WTC11 (cell line): ENCODE measurements at regions not wholly inside any gene's neighbourhood (a gene's known extent, or its start where the extent isn't known, plus 50 kb on each side); places are given as distances from the start of the nearest gene placed in this dataset.

Experiments
- CBFB ChIP-seq: sonication (generic); formaldehyde crosslinking; IDR thresholded peaks from 2 replicates; pipeline ENCODE4 v1.8.1; 2022; ENCODE audit warnings: mild to moderate bottlenecking, low read depth, missing genetic modification reagents
- NFYB ChIP-seq: sonication (generic); formaldehyde crosslinking; conservative IDR thresholded peaks from 2 replicates; pipeline ENCODE4 v1.8.0; 2022; ENCODE audit warnings: low read depth, missing genetic modification reagents
- NR3C1 ChIP-seq: sonication (generic); formaldehyde crosslinking; conservative IDR thresholded peaks from 2 replicates; pipeline ENCODE4 v1.8.1; 2023; ENCODE audit warnings: low read depth, mild to moderate bottlenecking, missing genetic modification reagents
- SMAD4 ChIP-seq: sonication (generic); formaldehyde crosslinking; IDR thresholded peaks from 2 replicates; pipeline ENCODE4 v1.8.0; 2022; ENCODE audit warnings: mild to moderate bottlenecking, missing genetic modification reagents
- TP53 ChIP-seq: sonication (generic); formaldehyde crosslinking; IDR thresholded peaks from 2 replicates; pipeline ENCODE4 v1.8.1; 2023; ENCODE audit warnings: mild to moderate bottlenecking, missing genetic modification reagents
- ZBTB21 ChIP-seq: sonication (generic); formaldehyde crosslinking; IDR thresholded peaks from 2 replicates; pipeline ENCODE4 v1.8.1; 2023; ENCODE audit warnings: mild to moderate bottlenecking, missing genetic modification reagents, borderline replicate concordance
- TF ChIP-seq, protein P1 (sequence below): sonication (generic); formaldehyde crosslinking; IDR thresholded peaks from 2 replicates; pipeline ENCODE4 v1.8.1; 2023; ENCODE audit warnings: mild to moderate bottlenecking, missing genetic modification reagents
- TF ChIP-seq, protein P2 (sequence below): fragments of 200-600 bp; IDR thresholded peaks from 2 replicates; pipeline ENCODE4 v1.8.0; 2022; ENCODE audit warnings: antibody characterized with exemption
- TF ChIP-seq, protein P3 (sequence below): sonication (generic); formaldehyde crosslinking; IDR thresholded peaks from 2 replicates; pipeline ENCODE4 v1.8.1; 2022; ENCODE audit warnings: mild to moderate bottlenecking, missing genetic modification reagents, moderate library complexity, borderline replicate concordance

- TF ChIP-seq, protein P1, sequence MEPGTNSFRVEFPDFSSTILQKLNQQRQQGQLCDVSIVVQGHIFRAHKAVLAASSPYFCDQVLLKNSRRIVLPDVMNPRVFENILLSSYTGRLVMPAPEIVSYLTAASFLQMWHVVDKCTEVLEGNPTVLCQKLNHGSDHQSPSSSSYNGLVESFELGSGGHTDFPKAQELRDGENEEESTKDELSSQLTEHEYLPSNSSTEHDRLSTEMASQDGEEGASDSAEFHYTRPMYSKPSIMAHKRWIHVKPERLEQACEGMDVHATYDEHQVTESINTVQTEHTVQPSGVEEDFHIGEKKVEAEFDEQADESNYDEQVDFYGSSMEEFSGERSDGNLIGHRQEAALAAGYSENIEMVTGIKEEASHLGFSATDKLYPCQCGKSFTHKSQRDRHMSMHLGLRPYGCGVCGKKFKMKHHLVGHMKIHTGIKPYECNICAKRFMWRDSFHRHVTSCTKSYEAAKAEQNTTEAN (CRISPR knock-in tag) = no peak
- TF ChIP-seq NR3C1 (CRISPR knock-in tag) (no peak), ZBTB21 (CRISPR knock-in tag) (no peak), CBFB (CRISPR knock-in tag) (no peak), SMAD4 (CRISPR knock-in tag) (no peak), NFYB (CRISPR knock-in tag) (no peak), TP53 (CRISPR knock-in tag) (no peak)
- TF ChIP-seq, protein P2, sequence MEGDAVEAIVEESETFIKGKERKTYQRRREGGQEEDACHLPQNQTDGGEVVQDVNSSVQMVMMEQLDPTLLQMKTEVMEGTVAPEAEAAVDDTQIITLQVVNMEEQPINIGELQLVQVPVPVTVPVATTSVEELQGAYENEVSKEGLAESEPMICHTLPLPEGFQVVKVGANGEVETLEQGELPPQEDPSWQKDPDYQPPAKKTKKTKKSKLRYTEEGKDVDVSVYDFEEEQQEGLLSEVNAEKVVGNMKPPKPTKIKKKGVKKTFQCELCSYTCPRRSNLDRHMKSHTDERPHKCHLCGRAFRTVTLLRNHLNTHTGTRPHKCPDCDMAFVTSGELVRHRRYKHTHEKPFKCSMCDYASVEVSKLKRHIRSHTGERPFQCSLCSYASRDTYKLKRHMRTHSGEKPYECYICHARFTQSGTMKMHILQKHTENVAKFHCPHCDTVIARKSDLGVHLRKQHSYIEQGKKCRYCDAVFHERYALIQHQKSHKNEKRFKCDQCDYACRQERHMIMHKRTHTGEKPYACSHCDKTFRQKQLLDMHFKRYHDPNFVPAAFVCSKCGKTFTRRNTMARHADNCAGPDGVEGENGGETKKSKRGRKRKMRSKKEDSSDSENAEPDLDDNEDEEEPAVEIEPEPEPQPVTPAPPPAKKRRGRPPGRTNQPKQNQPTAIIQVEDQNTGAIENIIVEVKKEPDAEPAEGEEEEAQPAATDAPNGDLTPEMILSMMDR = no peak
- TF ChIP-seq, protein P3, sequence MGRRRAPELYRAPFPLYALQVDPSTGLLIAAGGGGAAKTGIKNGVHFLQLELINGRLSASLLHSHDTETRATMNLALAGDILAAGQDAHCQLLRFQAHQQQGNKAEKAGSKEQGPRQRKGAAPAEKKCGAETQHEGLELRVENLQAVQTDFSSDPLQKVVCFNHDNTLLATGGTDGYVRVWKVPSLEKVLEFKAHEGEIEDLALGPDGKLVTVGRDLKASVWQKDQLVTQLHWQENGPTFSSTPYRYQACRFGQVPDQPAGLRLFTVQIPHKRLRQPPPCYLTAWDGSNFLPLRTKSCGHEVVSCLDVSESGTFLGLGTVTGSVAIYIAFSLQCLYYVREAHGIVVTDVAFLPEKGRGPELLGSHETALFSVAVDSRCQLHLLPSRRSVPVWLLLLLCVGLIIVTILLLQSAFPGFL = no peak
Measured at GRCh38 chr18:73724958-73725357, 422.7 kb downstream of the FBXO15 start.
